Inflammatory macrophage treated with lipopolysaccharide for 1 hour (primary cell): ENCODE measurements at regions not wholly inside any gene's neighbourhood (a gene's known extent, or its start where the extent isn't known, plus 50 kb on each side); places are given as distances from the start of the nearest gene placed in this dataset.
"Not testable (repeated sequence)": the region's sequence is repeated elsewhere in the genome, so short reads cannot be mapped to it uniquely, and the experiment has no call there.

Experiments used
- DNase-seq, 2 donors: peaks; one replicate each; pipeline ENCODE4 v3.0.0-alpha.2; 2020 to 2022

GRCh38 chr2:236912326-236913120, 173.2 kb upstream of the COPS8 start:
- DNase-seq: no peak

DNA sequence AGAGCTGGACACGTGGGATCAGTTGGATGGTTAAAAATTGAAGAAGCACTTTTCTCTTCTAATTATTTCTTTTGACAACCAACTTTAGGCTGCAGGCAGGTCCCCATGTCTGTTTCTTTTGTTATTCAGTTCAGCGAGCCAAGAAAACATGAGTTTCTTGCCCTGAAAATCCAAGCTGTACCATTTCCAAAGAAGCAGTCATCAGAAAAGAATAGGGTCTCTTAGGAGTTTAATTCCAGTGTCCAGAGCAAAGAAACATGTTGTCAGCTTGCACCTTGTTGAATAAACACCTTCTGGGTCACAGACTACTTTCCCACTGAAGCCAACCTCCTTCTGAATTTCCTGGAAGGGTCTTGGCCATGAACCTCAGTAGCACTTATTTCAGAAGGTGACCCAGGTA, 170.5 kb upstream of the COPS8 start:
- no peak for DNase-seq

DNA sequence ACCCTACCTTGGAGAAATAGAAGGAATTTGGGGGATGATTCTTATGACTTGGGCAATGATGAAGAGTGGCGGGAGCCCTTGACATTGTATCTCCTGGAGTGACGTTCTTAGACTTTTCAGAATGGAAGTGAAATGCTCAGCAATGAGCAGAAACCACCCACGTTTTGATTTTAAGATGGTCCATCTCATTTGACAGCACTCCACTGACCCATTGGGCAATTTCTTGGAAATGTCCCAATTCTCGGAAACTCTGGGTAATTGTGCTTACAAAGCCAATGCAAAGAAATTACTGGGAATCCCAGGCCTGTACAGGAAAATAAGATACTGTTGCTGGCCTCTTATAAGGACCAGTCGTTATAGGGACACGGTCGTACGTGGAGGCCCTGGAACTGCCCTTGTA, 170.0 kb upstream of the COPS8 start:
- DNase-seq: no peak

GRCh38 chr2:236916181-236916580, 169.5 kb upstream of the COPS8 start:
- DNase-seq: no peak

- no peak for DNase-seq
These were observed 169.0 kb upstream of the COPS8 start for GRCh38 chr2:236916651-236917050.

- DNase-seq: no peak
These were observed 168.5 kb upstream of the COPS8 start for GRCh38 chr2:236917164-236917563.

DNA sequence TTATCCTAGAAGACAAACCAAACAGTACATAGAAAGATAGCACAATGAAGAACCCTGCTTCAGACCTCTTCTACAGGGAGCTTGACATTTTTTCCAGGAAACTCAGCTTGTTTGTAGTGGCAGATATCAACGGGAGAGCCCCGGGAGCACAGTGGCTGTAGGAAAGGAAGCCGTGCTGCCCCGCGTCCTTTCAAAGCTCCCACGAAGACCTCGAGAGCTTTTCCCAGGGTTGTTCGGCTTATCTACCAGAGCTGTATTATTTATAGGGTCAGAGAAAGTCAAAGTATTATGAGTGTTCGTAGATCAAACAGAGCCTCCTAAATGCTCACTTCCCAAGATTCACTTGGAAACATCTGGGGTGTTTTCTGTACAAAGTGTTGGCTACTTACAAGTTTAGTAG, 167.1 kb upstream of the COPS8 start:
- DNase-seq: no peak

DNA sequence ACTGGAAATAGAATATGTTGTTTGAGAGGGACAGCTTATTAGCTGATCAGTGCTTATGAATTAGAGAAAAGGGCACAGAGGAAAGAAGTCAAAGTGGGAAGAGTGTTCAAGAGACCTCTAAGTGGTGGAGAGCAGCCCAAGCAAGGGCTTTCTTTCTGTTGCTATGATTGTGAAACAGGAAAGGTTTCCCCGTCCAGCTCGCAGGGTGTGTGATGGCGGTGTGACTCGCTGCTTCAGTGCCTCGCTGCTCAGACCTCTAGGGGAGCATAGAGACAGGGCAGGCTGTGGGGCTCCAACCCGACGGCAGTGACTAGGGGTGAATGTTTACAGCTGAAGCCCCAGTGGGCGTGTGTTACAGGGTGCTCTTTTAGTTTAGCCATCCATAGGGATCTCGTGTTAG, 166.5 kb upstream of the COPS8 start:
- peak in 1 of 2 donors; percentile 25 for DNase-seq

DNA sequence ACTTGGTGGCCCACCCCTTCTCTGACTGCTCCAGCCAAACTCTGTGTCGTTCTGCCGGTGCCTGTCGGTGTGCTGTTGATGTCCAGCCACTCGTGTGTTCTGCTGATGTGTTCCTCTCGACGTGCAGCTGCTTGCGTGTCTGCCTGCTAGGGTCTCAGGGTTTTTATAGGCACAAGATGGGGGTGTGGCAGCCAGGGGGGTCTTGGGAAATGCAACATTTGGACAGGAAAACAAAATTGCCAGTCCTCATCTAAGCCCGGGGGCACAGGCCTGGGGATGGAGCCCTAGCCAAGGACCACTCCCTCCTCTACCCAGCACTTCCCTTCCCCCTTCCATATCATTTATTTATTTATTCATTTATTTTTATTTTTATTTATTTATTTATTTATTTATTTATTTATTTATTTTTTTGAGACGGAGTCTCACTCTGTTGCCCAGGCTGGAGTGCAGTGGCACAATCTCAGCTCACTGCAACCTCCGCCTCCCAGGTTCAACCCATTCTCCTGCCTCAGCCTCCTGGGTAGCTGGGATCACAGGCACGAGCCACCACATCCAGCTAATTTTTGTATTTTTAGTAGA, 165.8 kb upstream of the COPS8 start:
- DNase-seq: not testable (repeated sequence)

DNA sequence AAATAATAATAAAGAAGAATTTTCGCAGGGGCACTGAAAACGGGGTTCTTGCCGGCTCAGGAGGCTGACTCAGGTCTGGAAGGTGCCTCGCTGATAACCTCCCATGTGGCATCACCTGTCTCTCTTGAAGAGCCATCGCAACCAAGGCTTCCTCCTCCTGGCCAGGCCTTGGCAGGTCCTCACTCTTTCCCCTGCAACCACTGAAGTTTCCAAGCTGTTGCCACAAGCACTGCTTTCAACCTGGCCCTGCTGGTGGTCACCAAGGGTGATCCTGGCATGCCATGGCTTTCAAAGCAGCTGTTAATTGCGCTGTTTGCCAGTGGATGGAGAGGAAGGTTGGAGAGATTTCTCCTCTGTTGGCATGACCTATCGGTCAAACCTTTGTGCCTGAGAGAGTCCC, 163.6 kb upstream of the COPS8 start:
- DNase-seq: no peak

DNA sequence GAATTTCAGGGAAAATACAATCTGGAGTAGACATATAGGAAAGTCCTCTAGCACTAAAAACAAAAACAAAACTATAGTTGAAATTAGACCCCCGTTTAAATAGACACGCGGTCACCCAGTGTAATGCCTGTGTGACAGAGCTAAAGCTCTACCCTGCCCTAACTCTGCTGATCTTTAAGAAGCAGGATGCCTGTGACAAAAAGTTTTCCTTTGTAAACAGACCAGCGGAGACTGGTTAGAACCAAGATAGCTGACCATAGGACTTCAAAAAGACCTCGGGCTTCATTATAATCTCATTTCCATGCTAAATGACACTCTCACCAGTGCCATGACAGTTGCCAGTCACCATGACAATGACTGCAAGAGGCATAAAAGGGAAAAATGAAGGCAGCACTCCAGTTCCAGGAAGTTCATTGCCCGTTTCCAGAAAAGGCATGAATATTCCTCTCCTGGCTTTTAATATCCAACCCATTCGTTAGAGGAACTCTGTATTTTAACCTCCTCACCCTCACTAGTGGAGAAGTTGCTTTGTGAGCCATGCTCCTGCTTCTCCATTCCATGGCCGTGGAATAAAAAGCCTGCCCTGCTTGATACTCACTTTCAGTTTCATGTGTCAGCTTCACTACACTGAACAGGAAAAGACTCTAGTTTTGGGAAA, 157.2 kb upstream of the COPS8 start:
- DNase-seq: peak; percentile 38 to 63

GRCh38 chr2:236932831-236933361, 152.8 kb upstream of the COPS8 start:
- DNase-seq: no peak

DNA sequence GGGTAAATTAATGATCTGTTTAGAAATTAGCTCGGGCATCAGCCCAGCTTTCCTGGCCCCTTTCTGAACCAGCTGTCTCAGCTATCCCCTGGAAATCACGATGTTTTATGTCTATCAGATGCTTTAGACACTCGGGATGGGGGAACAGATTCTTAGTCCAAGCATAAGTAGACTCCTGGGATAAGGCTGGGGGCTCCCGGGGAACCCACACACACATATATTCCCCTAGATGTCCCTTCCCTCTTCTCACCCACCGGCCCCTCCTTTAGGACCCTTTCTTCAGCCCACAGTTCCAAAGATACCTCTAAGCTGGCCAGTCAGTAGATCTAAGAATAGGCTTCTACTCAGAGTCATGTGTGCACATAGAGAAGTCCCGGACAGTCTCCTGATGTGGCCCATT, 151.5 kb upstream of the COPS8 start:
- no peak for DNase-seq

DNA sequence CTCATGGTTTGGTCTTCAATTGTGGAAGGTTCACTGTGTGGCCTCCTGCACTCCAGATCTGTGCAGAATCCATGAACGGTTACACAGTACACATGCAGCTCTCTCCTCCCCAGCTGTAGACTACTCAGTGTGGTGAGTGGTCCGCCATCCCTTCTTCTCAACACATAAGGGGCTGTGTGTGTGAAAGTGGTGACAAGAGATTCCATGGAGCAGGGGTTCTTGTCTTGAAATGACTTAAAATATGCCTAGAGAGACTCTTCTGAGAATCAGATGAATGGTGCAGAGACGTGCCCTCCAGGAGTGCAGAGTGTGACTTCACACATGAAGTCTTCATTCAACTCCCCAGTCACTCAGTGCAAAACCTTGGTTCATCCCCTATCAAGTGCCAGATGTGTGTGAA, 151.0 kb upstream of the COPS8 start:
- DNase-seq: no peak

DNA sequence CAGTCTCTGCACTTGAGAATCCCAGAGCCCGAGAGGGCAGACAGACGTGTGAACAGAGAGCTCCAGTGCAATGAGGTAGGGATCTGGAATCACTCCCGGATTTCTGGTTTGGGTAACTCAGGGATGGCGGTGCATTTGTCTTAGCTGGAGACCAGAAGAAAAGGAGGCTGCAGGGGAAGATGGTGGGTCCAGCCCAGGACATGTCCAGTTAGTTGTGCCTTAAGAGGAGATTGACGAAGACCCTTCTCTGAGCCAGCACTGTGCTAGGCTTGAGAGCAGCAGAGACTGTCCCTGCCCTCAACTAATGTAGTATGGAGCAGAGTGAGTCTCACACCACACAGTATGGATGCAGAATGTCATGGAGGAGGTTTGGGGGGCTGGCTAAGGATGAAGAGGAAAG, 150.6 kb upstream of the COPS8 start:
- no peak for DNase-seq

- DNase-seq: no peak
These were observed 149.9 kb upstream of the COPS8 start for GRCh38 chr2:236935631-236936445.

DNA sequence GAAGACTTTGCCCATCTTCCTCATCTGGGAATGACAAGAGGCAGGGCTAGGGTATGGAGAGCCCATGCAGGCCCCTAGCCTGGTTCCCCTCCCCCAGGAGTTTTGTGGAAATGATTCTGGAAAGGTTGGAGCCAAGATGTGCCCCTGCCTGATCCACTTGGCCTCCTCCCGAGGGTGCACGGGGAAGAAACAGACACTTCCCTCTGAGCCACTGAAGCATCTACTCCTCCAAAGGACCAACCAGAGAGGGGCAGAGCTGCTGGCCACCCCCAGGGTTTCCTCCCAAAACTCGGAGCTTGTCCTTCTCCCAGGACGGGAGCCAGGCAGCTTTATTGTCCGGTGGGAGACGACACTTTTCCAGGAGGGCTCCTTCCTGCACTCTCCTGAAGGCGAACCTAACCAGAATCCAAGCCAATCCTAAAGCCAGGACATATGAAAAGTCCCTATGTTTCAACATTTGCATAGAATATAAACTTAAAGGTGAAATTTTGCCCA, 149.2 kb upstream of the COPS8 start:
- no peak for DNase-seq

- peak in 1 of 2 donors; percentile 21 for DNase-seq
These were observed 147.6 kb upstream of the COPS8 start for GRCh38 chr2:236938126-236938525.

DNA sequence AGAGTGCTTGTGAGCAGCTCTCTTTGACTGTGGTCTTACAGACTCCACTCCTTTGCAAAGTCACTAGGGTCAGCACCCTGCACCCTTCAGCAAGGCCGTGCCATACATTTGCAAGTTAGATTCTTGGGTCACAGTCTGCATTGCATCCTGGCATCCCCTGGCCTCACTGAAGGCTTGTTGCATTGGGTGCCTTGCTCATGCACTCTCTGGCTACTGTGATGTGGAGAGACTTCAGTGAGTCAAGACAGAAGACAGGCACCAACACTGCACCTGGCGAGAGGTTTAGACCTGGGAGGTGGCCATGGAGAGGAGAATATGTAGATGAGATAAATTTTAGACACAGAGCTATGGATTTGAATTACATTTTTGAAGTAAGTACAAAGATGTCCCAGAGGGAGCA, 146.4 kb upstream of the COPS8 start:
- DNase-seq: no peak

DNA sequence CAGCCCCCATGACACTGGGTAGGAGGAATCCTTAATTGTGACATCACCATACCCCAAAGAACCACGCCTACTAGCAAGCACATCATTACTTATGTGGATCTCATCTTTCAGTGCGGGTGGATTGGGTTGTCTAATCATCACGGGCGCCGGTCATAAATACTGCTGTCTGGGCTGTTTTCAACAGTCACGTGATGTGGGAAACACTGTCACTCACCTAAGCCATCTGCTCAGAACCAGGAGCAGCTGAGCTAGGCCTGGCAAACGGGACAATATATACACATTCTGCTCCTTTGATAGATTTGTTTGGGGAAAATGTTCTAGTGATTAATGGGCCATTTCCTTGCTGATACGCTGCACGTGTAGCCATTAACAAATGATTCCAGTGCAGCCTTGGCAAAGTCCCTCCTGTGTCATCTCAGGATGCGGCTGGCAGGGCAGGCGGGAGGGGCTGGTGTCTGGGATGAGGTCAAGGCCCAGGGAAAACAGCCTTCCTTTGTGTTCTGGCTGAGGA, 145.9 kb upstream of the COPS8 start:
- DNase-seq: no peak

DNA sequence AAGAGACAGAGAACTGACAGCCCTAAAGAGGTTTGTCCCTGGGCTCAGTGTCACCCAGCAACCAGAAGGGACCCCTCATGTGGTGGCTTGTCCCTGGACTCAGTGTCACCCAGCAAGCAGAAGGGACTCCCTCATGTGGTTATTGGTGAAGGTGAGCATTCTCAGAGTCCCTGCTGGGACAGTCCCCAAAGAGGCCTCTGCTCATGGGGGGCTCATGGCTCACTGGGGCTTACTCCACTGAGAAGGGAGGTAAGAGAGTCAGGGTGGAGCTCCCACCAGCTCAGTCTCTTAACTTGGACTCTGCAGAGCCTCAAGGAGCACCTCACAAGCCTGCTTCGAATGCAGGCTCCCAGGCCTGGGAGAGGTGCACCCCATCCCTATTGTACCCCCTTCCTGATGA, 145.2 kb upstream of the COPS8 start:
- no peak for DNase-seq

DNA sequence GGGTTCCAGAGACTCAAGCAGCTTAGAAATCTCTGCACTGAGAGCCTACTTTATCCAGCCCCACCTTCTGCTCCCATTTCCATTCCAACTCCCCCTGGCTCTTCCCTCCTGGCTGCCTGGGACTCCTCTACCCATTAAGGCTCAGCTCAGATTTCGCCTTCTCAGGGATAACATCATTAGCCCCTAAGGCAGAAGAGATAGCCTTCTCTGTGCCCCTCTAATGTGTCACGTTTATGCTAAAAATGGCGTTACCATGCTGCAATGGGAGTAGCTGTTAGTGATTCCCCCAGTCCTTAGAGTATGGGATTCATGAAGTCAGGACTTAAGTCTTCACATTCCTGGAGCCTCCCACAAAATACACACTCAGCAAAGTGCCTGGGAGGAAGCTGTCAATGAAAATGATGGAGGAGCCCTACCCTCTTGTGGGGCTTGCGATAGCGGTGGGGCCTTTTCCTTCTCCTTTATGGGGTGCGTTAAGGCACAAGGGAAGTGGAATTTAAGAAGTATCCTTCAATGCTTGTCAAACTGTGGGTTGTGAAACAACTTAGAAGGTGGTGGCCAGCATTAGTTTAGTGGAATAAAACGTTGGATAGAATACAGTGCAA, 144.7 kb upstream of the COPS8 start:
- peak in 1 of 2 donors; percentile 24 for DNase-seq
